ENCODE measurements at regions not wholly inside any gene's neighbourhood (a gene's known extent, or its start where the extent isn't known, plus 50 kb on each side); places are given as distances from the start of the nearest gene placed in this dataset.
A peak's percentile ranks its signal among the peaks of the same experiment; 100 is the strongest.

DNA sequence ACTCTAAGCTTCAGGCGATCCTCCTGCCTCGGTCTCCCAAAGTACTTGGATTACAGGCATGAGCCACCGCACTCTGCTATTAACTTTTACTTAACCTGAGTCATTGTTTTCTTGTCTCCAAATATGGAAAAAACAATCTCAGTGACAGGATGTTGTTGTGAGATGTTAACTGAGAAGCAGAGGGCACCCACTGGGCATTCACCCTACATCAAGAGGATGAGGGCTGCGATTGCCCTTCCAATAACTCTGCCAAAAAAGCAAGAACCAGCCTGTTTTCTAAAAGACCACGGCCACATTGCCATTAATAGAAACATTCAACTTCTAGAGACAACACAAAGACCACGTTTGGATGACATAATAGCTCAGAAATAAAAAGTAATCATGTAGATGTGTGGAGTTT, 107.6 kb upstream of the SGK1 start:
- intact Hi-C loops (cut with DNase I), result no loop called here
- Histone ChIP-seq H3K4me3 (no peak overlapping the region), H3K4me1 (no peaks in the 10 kb centered on the region), H3K36me3 (no peaks in the 10 kb centered on the region), H3K9me3 (no peaks in the 10 kb centered on the region), H3K27ac (no peak overlapping the region), H3K27me3 (no peaks in the 10 kb centered on the region)
- 78% methylated on average over 6 of the region's 6 CpGs for WGBS (ENCODE audit: insufficient coverage, low coverage, low lambda C conversion rate, missing lambda C conversion rate)
- ATAC-seq (no peak), DNase-seq (no peak)
- TF ChIP-seq, protein P1, sequence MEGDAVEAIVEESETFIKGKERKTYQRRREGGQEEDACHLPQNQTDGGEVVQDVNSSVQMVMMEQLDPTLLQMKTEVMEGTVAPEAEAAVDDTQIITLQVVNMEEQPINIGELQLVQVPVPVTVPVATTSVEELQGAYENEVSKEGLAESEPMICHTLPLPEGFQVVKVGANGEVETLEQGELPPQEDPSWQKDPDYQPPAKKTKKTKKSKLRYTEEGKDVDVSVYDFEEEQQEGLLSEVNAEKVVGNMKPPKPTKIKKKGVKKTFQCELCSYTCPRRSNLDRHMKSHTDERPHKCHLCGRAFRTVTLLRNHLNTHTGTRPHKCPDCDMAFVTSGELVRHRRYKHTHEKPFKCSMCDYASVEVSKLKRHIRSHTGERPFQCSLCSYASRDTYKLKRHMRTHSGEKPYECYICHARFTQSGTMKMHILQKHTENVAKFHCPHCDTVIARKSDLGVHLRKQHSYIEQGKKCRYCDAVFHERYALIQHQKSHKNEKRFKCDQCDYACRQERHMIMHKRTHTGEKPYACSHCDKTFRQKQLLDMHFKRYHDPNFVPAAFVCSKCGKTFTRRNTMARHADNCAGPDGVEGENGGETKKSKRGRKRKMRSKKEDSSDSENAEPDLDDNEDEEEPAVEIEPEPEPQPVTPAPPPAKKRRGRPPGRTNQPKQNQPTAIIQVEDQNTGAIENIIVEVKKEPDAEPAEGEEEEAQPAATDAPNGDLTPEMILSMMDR (IDR thresholded peaks at IDR 0.05), result no peak
- no peak for TF ChIP-seq POLR2A (IDR thresholded peaks at IDR 0.05)

DNA sequence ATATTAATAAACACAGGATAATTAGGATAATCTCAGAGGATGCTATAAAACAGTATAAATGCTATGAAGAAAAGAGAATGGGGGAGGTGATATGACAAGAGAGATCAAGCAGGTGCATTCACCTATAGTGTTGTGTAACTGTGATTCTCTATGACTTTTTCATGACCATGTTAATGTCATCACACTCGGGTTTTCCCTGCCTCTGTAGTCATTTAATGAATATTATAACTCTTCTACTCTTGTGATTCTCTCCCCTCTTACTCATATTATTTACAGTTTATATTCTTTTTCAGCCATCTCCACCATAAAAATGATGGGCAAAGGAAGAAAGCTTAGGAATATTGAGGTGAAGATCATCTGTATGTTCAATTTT, 106.9 kb upstream of the SGK1 start:
- no peaks in the 10 kb centered on the region for H3K9me3 ChIP-seq
- WGBS (ENCODE audit: insufficient coverage, low coverage, low lambda C conversion rate, missing lambda C conversion rate), result 67% methylated on average over 1 of the region's 1 CpG
- intact Hi-C loops (cut with DNase I), result no loop called here
- H3K27ac ChIP-seq, result no peak overlapping the region
- H3K36me3 ChIP-seq, result no peaks in the 10 kb centered on the region
- H3K4me3 ChIP-seq, result no peak overlapping the region
- DNase-seq, result no peak
- TF ChIP-seq, protein P1 (IDR thresholded peaks at IDR 0.05), result no peak
- TF ChIP-seq POLR2A (IDR thresholded peaks at IDR 0.05), result no peak
- H3K27me3 ChIP-seq, result no peaks in the 10 kb centered on the region
- H3K4me1 ChIP-seq, result no peaks in the 10 kb centered on the region
- no peak for ATAC-seq

DNA sequence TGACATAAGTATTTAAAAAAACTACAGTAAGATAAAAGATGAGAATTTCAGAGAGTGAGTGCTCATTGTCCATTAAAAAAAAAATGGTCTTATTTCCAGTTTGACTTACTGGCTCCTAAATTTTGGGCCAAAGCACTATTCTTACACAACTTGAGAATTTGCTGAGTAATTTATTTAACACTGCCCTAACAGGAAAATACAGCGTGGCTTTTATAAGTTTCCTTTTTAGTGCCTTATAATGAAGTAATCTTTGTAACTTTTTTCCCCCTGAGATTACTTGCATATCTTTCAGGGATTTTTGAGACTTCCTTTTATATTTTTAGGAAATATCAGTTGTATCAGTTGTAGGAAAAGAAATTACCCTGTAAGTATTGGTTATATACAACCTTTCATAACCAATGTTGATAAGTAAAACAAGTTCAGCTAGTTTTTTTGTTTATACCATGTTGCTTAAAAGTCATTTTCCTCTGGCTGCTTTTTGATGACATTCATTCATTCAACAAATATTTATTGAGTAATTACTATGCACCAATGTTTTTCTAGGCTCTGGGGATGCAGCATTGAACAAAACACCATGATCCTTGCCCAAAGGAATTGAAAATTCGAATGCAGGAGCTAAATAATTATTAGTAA, 106.4 kb upstream of the SGK1 start:
- H3K36me3 ChIP-seq, result no peaks in the 10 kb centered on the region
- no peak overlapping the region for H3K4me3 ChIP-seq
- no peaks in the 10 kb centered on the region for H3K4me1 ChIP-seq
- no peak overlapping the region for H3K27ac ChIP-seq
- intact Hi-C loops (cut with DNase I), result no loop called here
- no peaks in the 10 kb centered on the region for H3K9me3 ChIP-seq
- no peak for TF ChIP-seq POLR2A (IDR thresholded peaks at IDR 0.05)
- TF ChIP-seq, protein P1 (IDR thresholded peaks at IDR 0.05), result no peak
- peak in 2 of 4 donors; percentile 36 to 58 for ATAC-seq
- WGBS (ENCODE audit: insufficient coverage, low coverage, low lambda C conversion rate, missing lambda C conversion rate), result 37% methylated on average over 2 of the region's 2 CpGs
- H3K27me3 ChIP-seq, result no peaks in the 10 kb centered on the region
- no peak for DNase-seq

DNA sequence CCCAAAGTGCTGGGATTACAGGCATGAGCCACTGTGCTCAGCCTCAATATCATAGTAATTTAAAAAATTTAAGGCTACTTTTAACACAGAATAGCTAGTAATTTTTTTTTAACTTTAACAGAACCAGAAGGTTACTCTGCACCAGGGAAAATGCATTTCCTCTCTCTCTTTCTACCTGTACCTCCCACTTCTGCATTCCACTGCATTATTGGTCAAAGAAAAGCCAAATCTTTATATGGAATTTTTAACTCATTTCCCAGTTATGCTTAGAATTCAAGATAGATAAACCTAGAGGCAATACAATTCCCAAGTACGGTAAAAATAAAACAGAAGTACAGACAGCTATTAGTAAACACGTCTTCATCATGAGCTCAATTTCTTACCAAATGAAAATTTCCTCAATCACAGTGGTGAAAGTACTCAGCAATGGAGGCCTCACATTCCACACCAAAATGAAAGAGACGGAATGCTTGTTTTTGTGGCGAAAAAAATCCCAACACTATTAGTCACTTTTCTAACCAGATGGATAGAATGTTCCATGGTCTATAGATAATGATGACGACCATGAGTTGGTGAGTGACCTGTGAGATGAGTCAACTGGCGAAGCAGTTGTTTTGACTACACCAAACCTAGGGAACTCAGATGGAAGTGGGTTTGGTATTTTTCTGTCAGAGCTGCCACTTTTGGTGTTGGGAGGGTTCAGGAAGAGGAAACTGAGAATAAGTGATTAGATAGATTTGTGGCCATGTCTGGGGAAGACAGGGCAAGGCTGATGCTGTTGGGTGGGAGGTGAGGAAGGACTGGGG, 104.7 kb upstream of the SGK1 start:
- intact Hi-C loops (cut with DNase I), result no loop called here
- H3K27ac ChIP-seq, result no peak overlapping the region
- H3K27me3 ChIP-seq, result no peaks in the 10 kb centered on the region
- H3K4me1 ChIP-seq, result no peaks in the 10 kb centered on the region
- ATAC-seq (peak in 2 of 4 donors; percentile 38 to 45), DNase-seq (no peak)
- no peaks in the 10 kb centered on the region for H3K9me3 ChIP-seq
- TF ChIP-seq POLR2A (IDR thresholded peaks at IDR 0.05), result no peak
- TF ChIP-seq, protein P1 (IDR thresholded peaks at IDR 0.05), result no peak
- WGBS (ENCODE audit: insufficient coverage, low coverage, low lambda C conversion rate, missing lambda C conversion rate), result 60% methylated on average over 6 of the region's 6 CpGs
- no peaks in the 10 kb centered on the region for H3K36me3 ChIP-seq
- no peak overlapping the region for H3K4me3 ChIP-seq

All from right lobe of liver (tissue), 6 donors.